ENCODE measurements at regions not wholly inside any gene's neighbourhood (a gene's known extent, or its start where the extent isn't known, plus 50 kb on each side); places are given as distances from the start of the nearest gene placed in this dataset.

GRCh38 chr16:54489225-54490111, 202.9 kb upstream of the IRX3 start:
- TF ChIP-seq CTCF (IDR thresholded peaks at IDR 0.05; ENCODE audit: low read depth, low read length) = no peak
- TF ChIP-seq MAX (IDR thresholded peaks at IDR 0.05; ENCODE audit: low read depth, low read length) = no peak
- no peak for TF ChIP-seq POLR2A (IDR thresholded peaks at IDR 0.05; ENCODE audit: extremely low read depth, insufficient read length)
